ENCODE measurements at regions not wholly inside any gene's neighbourhood (a gene's known extent, or its start where the extent isn't known, plus 50 kb on each side); places are given as distances from the start of the nearest gene placed in this dataset.

GRCh38 chr2:190817082-190817481 is 63.5 kb upstream of the GLS start (continued):
- TF ChIP-seq NRF1 (IDR thresholded peaks at IDR 0.05; ENCODE audit: low read depth, low read length): no peak
- TF ChIP-seq MAFK (IDR thresholded peaks at IDR 0.05; ENCODE audit: low read depth, low read length): no peak
- TF ChIP-seq ATF2 (IDR thresholded peaks at IDR 0.05; ENCODE audit: low read length): no peak
- no peak for TF ChIP-seq SIRT6 (IDR thresholded peaks at IDR 0.05; ENCODE audit: low read length)
- TF ChIP-seq TCF12 (IDR thresholded peaks at IDR 0.05; ENCODE audit: low read depth, low read length): no peak
